NCI-H1694 (cell line): ENCODE measurements at regions not wholly inside any gene's neighbourhood (a gene's known extent, or its start where the extent isn't known, plus 50 kb on each side); places are given as distances from the start of the nearest gene placed in this dataset.

Experiments
- DNase-seq: peaks from one replicate; lab custom pipeline; 2025; lab: John Stamatoyannopoulos, UW

DNA sequence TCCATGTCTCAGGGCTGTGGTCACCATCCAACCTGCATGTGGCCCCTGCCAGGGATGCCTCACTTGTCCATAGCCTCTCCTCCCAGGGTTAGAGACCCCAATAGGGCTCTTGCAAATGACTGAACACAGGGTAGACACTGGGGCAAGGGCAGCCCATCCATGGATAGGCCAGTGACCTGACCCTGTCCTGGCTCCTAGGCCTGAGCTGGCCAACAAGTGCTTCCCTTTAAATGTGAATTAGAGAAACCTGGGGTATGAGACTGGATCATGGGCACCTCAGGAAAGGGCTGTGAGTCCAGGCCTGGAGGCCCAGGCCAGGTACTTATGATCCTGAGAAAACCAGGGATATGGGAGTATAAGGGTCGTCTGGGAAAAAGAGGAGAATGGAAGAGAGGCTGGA, 64.5 kb downstream of the COPS8 start:
- no peak for DNase-seq

DNA sequence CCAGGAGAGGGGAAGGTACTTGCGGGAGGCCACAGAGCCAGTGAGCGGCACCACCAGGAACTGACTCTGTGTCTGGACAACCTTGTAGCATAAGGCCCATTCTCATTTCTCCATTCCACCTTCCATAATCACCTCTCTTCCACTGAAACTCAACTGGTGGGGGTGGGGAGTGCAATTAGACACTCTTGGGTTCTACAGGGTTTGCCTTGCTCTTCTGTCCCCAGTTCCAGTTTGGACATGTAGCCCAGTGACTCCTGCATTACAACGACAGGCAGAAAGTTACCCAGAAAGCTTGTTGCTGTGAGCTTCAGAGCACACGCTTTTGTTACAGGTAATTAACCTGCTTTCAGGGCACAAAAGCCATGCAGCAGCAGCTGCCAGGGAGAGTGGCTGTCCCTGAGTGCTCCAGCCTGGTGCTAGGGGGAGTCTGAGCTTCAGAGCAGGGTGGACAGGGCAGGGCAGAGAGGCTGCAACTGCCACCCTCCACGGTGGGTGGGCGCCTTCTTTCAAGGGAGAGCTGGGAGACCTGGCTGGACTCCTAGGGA, 65.2 kb downstream of the COPS8 start:
- no peak for DNase-seq

GRCh38 chr2:237152361-237152760, 66.7 kb downstream of the COPS8 start:
- no peak for DNase-seq

DNA sequence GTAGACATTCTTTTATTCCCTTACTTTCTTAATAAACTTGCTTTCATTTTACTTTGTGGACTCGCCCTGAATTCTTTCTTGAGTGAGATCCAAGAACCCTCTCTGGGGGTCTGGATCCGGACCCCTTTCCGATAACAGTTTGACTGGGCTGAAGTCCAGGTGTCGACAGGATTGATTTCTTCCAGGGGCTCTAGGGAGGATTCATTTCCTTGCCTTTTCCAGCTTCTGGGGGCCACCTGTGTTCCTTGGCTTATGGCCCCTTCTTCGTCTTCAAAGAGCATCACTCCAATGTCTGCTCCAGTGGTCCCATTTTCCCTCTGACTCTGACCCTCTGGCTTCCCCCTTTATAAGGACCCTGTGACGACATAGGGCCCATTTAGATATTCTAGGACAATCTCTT, 67.5 kb downstream of the COPS8 start:
- DNase-seq = no peak

DNA sequence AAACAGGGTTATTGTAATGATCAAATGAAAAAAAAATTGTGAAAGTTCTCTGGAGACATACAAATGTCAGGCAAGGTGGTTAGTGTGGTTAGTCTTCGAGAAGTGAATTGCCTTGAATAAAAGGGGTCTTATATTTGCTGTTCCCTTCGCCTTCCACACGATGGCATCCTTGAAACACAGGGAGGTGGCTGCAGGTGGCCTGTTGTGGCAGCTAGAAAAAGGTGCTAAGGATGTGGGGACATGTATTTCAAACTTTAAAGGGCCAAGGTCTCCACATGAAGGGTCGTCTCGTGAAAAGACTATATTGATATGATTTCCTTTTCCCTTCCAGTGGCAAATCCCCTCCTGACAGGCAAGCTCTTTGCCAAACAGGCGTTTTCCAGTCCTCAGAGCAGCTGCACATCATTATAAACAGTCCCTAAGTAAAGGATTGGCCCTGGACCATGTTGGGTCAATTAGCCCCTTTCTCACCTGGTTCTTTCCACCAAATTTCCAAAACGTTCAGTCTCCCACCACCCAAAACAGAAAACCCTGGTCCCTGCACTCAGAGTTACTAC, 68.5 kb downstream of the COPS8 start:
- DNase-seq = peak; percentile 35

DNA sequence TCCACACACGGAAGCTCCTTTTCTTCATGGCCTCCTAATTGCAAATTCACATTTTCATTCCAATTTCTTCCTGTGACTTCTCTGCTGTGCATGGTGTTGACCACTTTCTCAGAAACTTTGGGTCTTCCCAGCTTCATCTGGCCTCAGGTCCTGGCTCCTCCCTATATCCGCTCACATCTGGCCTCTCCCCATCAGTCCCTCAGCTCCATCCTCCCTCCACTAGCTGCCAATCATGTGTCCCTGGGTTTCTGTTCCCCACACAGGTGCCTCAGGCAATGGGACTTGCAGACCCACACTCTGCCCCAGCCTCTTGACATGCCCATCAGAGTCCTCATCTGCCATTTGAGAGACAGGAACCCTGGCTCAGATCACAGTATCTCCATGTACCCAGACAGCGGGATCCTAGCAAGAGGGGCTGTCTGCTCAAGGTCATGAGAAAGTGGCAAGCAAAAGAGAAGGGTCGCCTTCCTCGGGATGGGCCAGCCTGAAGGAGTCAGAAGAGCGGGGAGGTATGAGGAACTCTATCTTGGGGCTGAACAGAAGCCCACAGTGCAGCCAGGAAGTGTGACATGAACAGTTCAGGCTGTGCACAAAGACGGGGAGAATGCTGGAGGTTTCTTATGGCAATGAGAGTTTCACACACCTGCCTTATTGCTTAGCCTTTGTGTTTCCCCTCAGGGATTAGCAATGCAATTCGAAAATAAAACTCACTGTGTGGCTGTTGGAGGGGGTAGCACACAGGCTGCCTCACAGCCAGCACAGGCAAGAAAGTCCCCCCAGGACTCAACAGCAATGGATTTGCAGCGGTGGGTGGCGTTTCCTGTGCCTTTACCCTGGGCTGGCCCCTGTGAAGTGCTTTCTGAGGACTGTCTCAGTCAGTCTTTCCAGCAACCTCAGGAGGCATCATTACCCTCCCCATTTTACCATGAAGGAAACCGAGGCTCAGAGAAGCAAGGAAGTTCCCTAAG, 69.5 kb downstream of the COPS8 start:
- no peak for DNase-seq

GRCh38 chr2:237156031-237156856, 70.6 kb downstream of the COPS8 start:
- no peak for DNase-seq

DNA sequence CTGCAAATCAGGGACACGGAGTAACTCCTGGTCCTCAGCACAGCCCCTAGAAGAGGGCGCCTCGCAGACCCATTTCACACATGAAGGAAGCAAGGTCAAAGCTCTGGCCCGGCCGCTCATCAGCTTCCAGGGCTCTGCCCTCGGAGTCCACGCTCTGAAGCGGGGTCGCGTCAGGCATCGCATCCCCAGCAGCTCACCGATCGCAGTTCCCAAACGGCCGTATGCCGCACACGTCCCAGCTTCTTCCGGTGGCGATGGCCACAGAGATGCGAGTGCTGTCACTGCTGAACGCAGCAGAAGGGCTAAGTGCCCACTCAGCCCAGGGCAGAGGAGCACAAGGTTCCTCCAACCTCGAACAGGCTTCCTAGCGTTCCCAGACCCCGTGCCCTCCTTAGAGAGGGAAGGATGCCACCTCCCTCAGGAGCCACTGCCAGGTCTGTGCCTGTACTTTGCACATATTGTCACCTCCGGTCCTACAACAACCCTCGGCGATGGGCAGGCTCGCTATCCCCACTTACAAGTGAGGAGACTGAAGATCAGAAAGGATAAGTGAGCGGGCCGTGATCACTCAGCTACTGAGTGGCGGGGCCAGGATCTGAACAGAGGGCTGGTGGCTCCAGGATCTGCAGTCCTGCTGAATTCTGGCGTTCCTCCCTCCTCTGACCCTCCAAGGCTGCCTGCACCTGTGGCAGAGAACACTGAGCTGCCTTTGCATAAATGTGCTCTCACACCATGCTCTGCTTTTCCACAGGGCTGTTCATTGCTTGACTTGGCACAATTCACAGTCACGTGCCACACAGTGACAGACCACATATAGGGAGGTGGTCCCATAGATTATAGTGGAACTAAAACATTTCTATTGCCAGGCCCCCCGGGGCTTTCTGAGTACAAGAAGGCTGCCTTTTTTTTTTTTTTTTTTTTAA, 71.4 kb downstream of the COPS8 start:
- DNase-seq = no peak

DNA sequence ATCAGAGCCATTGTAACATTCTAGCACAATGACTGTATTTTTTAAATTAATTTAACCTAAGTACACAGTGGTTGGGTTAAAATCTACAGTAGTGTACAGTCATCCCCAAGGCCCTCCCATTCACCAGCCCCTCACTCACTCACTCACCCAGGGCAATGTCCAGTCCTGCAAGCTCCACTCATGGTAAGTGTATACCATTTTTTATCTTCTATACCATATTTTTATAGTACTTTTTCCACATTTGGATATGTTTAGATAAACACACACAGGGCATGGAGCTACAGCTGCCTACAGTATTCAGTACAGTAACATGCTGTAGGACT, 72.1 kb downstream of the COPS8 start:
- no peak for DNase-seq

- DNase-seq = no peak
These were observed 72.5 kb downstream of the COPS8 start for GRCh38 chr2:237158194-237158593.

DNA sequence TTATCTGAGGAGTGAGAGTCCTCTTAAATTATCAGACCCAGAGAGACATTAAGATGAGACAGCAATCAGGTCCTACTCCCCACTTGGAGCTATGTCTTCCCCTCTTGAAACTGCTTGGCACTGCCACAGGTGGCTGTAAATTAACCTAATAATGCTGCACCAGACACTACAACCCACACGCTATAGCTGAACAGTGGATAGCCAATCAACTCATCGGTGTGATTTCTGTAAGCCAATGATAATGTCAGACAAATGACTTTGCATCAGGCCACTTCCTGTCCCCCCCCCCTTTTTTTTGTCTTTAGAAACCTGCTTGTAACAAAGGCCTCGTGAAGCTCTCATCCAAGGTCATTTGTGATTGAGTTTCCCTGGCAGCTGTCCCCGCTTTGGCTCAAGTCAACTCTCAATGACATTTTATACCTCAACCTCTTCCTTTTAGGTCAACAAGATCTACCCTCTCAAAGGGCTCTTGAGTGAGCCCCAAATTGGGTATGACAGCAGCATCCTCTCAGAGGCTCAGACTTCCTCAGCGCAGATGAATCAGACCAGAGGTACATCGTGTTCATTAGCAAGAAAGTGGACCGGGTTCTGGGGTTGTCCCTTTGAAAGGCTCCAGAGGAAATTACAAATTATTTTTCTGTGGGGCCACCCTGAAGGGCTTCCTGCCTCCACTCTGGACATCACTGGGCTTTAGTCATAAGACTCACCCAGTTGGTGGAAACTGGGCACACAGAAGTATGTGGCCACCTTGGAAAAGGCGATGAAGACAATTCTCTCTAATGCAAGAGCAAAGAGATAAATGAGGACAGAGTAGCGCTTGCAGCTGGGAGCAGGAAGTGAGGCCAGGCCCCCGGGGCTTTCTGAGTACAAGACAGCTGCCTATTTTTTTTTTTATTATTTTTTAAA, 73.6 kb downstream of the COPS8 start:
- no peak for DNase-seq

DNA sequence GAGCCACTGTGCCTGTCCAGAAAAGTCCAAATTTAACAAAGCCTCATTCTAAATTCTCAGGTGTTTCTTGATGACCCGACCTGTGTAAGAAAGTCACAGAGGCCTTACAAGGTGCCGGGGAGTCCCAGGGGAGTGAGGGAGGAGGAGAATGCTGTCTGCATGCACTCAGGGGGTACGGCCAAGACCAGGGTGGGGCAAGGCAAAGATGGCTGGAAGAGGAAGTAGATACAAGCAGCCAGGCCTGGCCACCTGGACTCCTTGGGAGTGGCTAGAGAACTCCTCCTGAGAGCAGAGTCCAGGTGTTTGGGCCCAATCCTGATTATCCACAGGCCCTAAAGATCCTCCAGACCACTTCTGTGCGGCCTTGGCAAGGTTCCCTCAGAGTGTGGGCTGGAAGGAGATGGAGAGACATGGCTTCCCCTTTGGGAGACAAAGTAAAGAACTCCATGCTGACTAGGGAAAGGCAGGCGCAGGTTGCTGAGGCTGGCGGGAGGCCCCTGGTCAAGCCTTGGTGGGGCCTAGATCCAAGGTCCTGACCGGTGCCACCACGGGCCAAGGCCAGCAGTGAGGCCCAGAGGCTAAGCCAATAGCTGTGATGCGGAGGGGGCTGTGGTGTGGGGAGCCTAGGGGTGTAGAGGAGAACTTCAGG, 74.7 kb downstream of the COPS8 start:
- DNase-seq = no peak

- DNase-seq = no peak
These were observed 75.5 kb downstream of the COPS8 start for GRCh38 chr2:237161189-237161588.

DNA sequence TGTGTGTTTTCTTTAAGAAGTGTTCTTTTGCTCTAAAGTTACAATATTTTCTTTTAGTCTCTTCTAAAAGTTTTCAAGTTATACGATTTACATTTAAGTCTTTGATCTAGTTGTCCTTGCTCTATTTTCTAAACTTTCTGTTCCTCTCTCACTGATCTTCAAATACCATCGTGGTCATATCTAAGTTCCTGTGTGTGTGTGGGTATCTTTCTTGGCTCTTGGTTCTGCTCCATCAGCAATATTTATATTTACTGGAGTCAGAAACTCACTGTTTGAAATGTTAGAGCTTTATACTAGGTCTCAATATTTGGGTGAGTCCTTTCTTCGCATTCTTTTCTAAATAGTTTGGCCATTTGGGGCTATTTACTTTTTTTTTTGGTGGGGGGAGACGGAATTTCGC, 77.3 kb downstream of the COPS8 start:
- DNase-seq = no peak

DNA sequence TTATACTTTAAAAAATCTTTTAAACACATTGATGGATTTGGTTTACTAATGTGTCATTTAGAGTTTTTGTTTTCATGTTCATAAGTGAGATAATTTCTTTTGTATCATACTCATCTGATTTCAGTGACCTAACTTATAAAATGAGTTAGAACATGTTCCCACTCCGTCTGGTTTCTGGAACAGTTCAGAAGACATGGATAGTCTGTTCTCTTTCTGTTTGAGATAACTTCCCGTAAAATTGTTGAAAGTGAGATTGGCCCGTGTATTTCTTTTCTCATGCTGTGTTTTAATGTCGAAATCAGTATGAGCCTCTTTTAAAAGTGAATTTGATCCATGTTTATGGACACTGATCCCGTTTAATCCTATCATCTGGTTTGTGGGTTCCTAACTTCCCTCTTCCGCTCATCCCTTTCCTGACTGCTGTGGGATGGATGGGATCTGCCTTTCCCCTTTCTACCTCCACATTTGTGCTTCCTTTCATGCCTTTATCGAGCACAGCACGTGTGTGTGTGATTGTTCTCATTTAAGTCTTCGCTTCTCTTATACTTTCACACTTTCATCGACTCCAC, 78.9 kb downstream of the COPS8 start:
- DNase-seq = no peak

DNA sequence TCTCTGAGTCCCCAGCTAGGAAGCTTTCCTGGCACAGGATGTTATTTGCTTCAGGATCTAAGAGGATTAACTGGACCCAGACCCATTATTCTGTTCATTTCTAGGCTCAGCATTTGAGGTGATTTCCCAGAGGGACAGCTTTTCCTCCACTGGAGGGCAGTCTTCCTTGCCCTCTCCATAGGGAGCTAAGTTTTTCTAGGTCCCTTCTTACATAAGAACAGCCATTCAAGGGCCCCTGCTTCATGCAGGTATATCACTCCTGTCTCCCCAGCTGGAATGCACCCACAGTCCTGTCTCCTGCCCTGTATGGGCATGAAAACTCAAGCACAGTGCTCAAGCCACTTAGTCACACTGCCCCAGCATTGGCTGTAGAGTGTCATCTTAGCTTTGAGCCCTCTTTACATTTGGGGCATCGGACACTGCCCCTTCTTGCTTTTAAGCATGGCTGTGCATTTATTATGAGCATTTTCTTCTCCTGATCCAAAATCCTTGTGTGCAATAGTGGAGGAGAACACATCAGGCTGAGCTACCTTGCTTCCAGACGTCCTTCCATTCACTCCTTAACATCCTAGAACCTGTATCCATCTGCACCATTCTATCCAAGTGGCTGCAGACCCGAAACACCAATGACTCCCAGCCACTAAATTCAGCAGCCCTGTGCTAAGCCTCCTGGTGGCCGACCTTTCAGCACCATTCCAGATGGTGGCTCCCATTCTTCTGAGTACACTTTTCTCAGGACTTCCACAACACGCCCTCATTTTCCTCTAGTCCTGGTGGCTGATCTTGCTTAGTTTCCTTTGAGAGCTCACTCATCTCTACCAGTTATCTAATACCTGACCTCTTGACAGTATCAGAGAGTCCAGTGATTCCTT, 80.0 kb downstream of the COPS8 start:
- DNase-seq = no peak

- DNase-seq = no peak
These were observed 81.3 kb downstream of the COPS8 start for GRCh38 chr2:237167038-237167437.

GRCh38 chr2:237167934-237168333, 82.2 kb downstream of the COPS8 start:
- no peak for DNase-seq

DNA sequence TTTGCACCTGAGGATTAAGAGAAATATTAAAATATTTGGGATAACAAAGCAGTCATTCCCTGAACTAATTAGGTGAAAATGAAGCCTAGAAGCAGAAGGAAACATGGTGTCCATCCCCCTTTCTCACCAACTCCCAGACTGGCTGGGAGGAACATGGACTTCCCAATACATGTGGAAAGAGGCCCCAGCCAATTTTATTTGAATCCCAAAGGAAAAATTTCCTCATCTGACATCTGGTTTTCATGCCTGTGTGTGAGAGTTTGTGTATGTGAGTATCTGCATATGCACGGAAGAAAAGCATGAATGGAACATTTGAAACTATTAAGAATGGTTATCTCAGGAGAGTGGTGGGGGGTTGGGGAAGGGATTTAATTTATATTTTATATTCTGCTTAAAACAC, 84.3 kb downstream of the COPS8 start:
- no peak for DNase-seq
